ENCODE measurements at regions not wholly inside any gene's neighbourhood (a gene's known extent, or its start where the extent isn't known, plus 50 kb on each side); places are given as distances from the start of the nearest gene placed in this dataset.

GRCh38 chr10:78248651-78249464, 215.2 kb downstream of the RPS24 start:
- TF ChIP-seq CTCF (IDR thresholded peaks at IDR 0.05), result no peak
- no peak for TF ChIP-seq POLR2A (IDR thresholded peaks at IDR 0.05)

Data from thyroid gland (tissue), 4 donors.